A549 (cell line): ENCODE measurements at regions not wholly inside any gene's neighbourhood (a gene's known extent, or its start where the extent isn't known, plus 50 kb on each side); places are given as distances from the start of the nearest gene placed in this dataset.

ENCODE experiments used
- CEBPB ChIP-seq, 2 experiments: fragments of >200 bp in 1 of 2; sonication (Bioruptor Twin) in 1 of 2; formaldehyde crosslinking in 1 of 2; IDR thresholded peaks; 2 replicates each; pipeline ENCODE4 v1.6.1; 2012 to 2016
- CHD4 ChIP-seq: fragments of 200-600 bp; sonication (generic); IDR thresholded peaks from 2 replicates; pipeline ENCODE4 v1.6.1; 2016; ENCODE audit warnings: antibody characterized with exemption, mild to moderate bottlenecking, borderline replicate concordance
- CTCF ChIP-seq: fragments of >200 bp; sonication (Bioruptor Twin); formaldehyde crosslinking; IDR thresholded peaks from 3 replicates; pipeline ENCODE4 v1.5.1; 2016
- EP300 ChIP-seq, 2 experiments: fragments of >200 bp; sonication (Bioruptor Twin); formaldehyde crosslinking; IDR thresholded peaks; 2 replicates in 1 of 2; 3 replicates in 1 of 2; pipeline ENCODE4 v1.6.1; 2016 to 2017
- HMGXB4 ChIP-seq: fragments of 250-450 bp; sonication (Bioruptor Pico); IDR thresholded peaks from 2 replicates; pipeline ENCODE4 v1.5.0; 2021; ENCODE audit warnings: mild to moderate bottlenecking, moderate library complexity, borderline replicate concordance
- KDM1A ChIP-seq: fragments of 200-600 bp; sonication (generic); IDR thresholded peaks from 2 replicates; pipeline ENCODE4 v1.6.1; 2016; ENCODE audit warnings: low read depth, mild to moderate bottlenecking
- MAFK ChIP-seq: fragments of 450-650 bp; IDR thresholded peaks from 2 replicates; pipeline ENCODE4 v1.6.1; 2014; ENCODE audit not compliant: partially characterized antibody
- POLR2A ChIP-seq: IDR thresholded peaks from 2 replicates; pipeline ENCODE4 v1.6.1; 2012; ENCODE audit warnings: mild to moderate bottlenecking, low read length
- RAD21 ChIP-seq, 2 experiments: fragments of >200 bp in 1 of 2; sonication (Bioruptor Twin) in 1 of 2; formaldehyde crosslinking in 1 of 2; IDR thresholded peaks in 1 of 2; conservative IDR thresholded peaks in 1 of 2; 2 replicates in 1 of 2; 3 replicates in 1 of 2; pipeline ENCODE4 v1.6.1; 2012 to 2018; ENCODE audit warnings: inconsistent platforms in 1 of 2
- RCOR1 ChIP-seq: fragments of 150-350 bp; IDR thresholded peaks from 2 replicates; pipeline ENCODE4 v1.6.1; 2014; ENCODE audit warnings: antibody characterized with exemption, low read length, low read depth
- TP53 ChIP-seq: fragments of 250-450 bp; sonication (Bioruptor Pico); IDR thresholded peaks from 2 replicates; pipeline ENCODE4 v1.5.0; 2021; ENCODE audit warnings: mild to moderate bottlenecking, moderate library complexity
- ZC3H11A ChIP-seq: fragments of 450-650 bp; IDR thresholded peaks from 2 replicates; pipeline ENCODE4 v1.6.1; 2014; ENCODE audit warnings: antibody characterized with exemption, mild to moderate bottlenecking
- ZNF302 ChIP-seq: fragments of 250-450 bp; sonication (Bioruptor Pico); IDR thresholded peaks from 2 replicates; pipeline ENCODE4 v1.9.0; 2021; ENCODE audit warnings: inconsistent platforms, mild to moderate bottlenecking, moderate library complexity
- TF ChIP-seq, protein P1 (sequence below): fragments of 150-350 bp; IDR thresholded peaks from 2 replicates; pipeline ENCODE4 v1.6.1; 2014; ENCODE audit warnings: low read depth, mild to moderate bottlenecking, low read length

DNA sequence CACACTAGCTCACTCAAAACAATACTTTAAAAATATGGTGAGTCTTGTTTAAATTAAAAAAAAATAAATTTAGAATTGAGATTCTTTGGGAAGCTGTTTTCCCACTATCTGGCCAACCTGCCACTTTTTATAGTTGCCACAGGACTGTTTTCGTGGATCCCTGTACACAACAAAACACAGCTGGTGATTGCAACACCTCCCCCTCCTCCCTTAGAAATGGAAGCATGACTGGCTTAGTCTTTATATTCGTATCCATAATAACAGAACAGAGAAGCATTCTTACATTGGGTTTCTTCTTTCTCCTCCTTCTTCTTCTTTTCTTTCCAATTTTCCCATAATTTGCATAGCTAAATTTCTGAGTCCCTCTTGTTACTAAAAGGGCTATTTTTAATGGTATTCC lies 79.5 kb upstream of the GJB6 start:
- TF ChIP-seq, protein P1, sequence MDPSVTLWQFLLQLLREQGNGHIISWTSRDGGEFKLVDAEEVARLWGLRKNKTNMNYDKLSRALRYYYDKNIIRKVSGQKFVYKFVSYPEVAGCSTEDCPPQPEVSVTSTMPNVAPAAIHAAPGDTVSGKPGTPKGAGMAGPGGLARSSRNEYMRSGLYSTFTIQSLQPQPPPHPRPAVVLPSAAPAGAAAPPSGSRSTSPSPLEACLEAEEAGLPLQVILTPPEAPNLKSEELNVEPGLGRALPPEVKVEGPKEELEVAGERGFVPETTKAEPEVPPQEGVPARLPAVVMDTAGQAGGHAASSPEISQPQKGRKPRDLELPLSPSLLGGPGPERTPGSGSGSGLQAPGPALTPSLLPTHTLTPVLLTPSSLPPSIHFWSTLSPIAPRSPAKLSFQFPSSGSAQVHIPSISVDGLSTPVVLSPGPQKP = no peak
- TF ChIP-seq KDM1A (no peak), MAFK (no peak), POLR2A (no peak), CTCF (no peak), RCOR1 (no peak), CEBPB (IDR thresholded peaks at IDR 0.05) (no peak), ZC3H11A (no peak), EP300 (IDR thresholded peaks at IDR 0.05) (no peak), RAD21 (conservative IDR thresholded peaks at IDR 0.05 in 1 of 2, IDR thresholded peaks at IDR 0.05 in 1 of 2) (no peak), CHD4 (no peak), ZNF302 (CRISPR knock-in tag) (no peak), HMGXB4 (no peak), TP53 (CRISPR knock-in tag) (no peak)
